Upper lobe of left lung (tissue), 6 donors: ENCODE measurements at regions not wholly inside any gene's neighbourhood (a gene's known extent, or its start where the extent isn't known, plus 50 kb on each side); places are given as distances from the start of the nearest gene placed in this dataset.

Source experiments
- ATAC-seq, 2 donors: fragments of 200-7000 bp; cut with Tn5 transposase; one replicate each; pipeline ENCODE4 v1.9.1; 2022; ENCODE audit warnings: mild to moderate bottlenecking in 2 of 2, moderate library complexity in 2 of 2; ENCODE audit not compliant: low FRiP score in 2 of 2
- DNase-seq, 2 donors: peaks; one replicate each; pipeline ENCODE4 v3.0.0-alpha.2; 2019 to 2020
- H3K27ac ChIP-seq, 4 donors: fragments of 200-600 bp; sonication (generic); one replicate each; pipeline ENCODE4 v1.5.1; 2016 to 2019
- H3K27me3 ChIP-seq, 4 donors: fragments of 200-600 bp; sonication (generic); one replicate each; pipeline ENCODE4 v1.5.1; 2017 to 2019
- H3K36me3 ChIP-seq, 4 donors: fragments of 200-600 bp; sonication (generic); one replicate each; pipeline ENCODE4 v1.5.1; 2016 to 2019
- H3K4me1 ChIP-seq, 4 donors: fragments of 200-600 bp; sonication (generic); one replicate each; pipeline ENCODE4 v1.5.1; 2018 to 2019
- H3K4me3 ChIP-seq, 4 donors: fragments of 200-600 bp; sonication (generic); one replicate each; pipeline ENCODE4 v1.5.1; 2017 to 2019; ENCODE audit warnings: mild to moderate bottlenecking in 2 of 4, moderate library complexity in 1 of 4
- H3K9me3 ChIP-seq, 4 donors: fragments of 200-600 bp; sonication (generic); one replicate each; pipeline ENCODE4 v1.5.1; 2018 to 2019
- EP300 ChIP-seq, 4 donors: sonication (generic); formaldehyde crosslinking; IDR thresholded peaks; one replicate each; pipeline ENCODE4 v1.5.1; 2017; ENCODE audit warnings: antibody characterized with exemption in 4 of 4, control low read depth in 2 of 4
- POLR2A ChIP-seq, 4 donors: fragments of 450-650 bp; IDR thresholded peaks; one replicate each; pipeline ENCODE4 v1.5.1; 2016 to 2017; ENCODE audit warnings: antibody characterized with exemption in 4 of 4, mild to moderate bottlenecking in 2 of 4
- POLR2AphosphoS5 ChIP-seq, 2 donors: sonication (generic); formaldehyde crosslinking; IDR thresholded peaks; one replicate each; pipeline ENCODE4 v1.5.1; 2017; ENCODE audit warnings: antibody characterized with exemption in 2 of 2
- WGBS, 2 donors: methylation state at CpG; one replicate each; pipeline ENCODE4 v1.1.5; 2017 to 2018; 5-methylcytosine and 5-hydroxymethylcytosine counted together
- TF ChIP-seq, protein P1 (sequence below), 6 experiments: fragments of 450-650 bp in 4 of 6; fragments of 200-600 bp in 2 of 6; sonication (generic) in 2 of 6; IDR thresholded peaks; one replicate each; pipeline ENCODE4 v1.5.1; 2016 to 2019; ENCODE audit warnings: antibody characterized with exemption in 6 of 6
- donor health status: DM: no; HTN: no; CAD: no; lungs with moderate emphysema.
- donor health status: DM: no; HTN: yes; CAD: no; lungs with severe emphysema.

DNA sequence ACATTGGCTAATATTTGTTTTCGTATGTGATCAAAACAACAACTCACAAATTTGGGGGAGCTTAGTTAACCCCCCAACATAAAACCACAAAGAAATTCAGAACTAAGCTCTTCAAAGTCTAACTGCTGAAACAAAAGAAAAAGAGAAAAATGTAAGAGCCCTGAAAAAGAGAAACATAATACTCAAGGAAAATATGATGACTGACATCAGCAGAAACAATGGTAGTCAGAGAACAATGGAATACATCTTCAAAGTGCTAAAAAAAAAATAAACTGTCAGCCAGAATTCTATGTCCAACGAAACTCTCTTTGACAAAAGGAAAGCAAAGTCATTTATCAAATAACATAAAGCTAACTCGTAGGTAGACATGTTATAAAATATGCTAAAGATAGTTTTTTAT lies 566.3 kb upstream of the GRAMD2B start:
- no peak overlapping the region for H3K27ac ChIP-seq
- H3K36me3 ChIP-seq = no peaks in the 10 kb centered on the region
- 45 to 66% methylated on average over 3 of the region's 3 CpGs for WGBS, 2 donors
- H3K4me1 ChIP-seq = no peaks in the 10 kb centered on the region
- H3K27me3 ChIP-seq = no peaks in the 10 kb centered on the region
- ATAC-seq (no peak), DNase-seq (no peak)
- TF ChIP-seq, protein P1, sequence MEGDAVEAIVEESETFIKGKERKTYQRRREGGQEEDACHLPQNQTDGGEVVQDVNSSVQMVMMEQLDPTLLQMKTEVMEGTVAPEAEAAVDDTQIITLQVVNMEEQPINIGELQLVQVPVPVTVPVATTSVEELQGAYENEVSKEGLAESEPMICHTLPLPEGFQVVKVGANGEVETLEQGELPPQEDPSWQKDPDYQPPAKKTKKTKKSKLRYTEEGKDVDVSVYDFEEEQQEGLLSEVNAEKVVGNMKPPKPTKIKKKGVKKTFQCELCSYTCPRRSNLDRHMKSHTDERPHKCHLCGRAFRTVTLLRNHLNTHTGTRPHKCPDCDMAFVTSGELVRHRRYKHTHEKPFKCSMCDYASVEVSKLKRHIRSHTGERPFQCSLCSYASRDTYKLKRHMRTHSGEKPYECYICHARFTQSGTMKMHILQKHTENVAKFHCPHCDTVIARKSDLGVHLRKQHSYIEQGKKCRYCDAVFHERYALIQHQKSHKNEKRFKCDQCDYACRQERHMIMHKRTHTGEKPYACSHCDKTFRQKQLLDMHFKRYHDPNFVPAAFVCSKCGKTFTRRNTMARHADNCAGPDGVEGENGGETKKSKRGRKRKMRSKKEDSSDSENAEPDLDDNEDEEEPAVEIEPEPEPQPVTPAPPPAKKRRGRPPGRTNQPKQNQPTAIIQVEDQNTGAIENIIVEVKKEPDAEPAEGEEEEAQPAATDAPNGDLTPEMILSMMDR (IDR thresholded peaks at IDR 0.05) = no peak
- TF ChIP-seq POLR2AphosphoS5 (IDR thresholded peaks at IDR 0.05) (no peak), POLR2A (IDR thresholded peaks at IDR 0.05) (no peak), EP300 (IDR thresholded peaks at IDR 0.05) (no peak)
- no peak overlapping the region for H3K4me3 ChIP-seq
- H3K9me3 ChIP-seq = peaks cover 0 to 3% (median 0%) of the 10 kb centered on the region in 4 donors

DNA sequence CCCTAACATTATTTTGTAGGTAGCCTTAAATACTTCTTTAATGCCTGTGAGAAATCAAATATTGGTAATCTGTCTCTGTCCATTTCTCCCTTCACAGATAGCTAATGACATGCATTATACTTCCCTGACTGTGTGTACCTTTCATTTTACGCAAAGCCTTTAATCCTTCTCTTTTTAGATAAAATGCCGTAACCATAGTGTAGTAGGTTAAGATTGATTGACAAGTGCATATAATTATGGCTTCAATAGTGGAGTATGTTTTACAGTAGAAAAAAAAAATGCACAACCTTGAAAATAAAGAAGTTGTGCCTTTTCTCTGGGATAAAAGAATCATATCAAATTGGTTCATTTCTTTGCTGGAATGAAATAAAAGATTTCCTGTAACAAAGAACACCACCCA lies 559.6 kb upstream of the GRAMD2B start:
- no peaks in the 10 kb centered on the region for H3K36me3 ChIP-seq
- no peak for TF ChIP-seq POLR2AphosphoS5 (IDR thresholded peaks at IDR 0.05)
- no peaks in the 10 kb centered on the region for H3K4me1 ChIP-seq
- DNase-seq (no peak), ATAC-seq (no peak)
- 95 to 98% methylated on average over 2 of the region's 2 CpGs for WGBS, 2 donors
- H3K4me3 ChIP-seq = no peak overlapping the region
- H3K27ac ChIP-seq = no peak overlapping the region
- no peaks in the 10 kb centered on the region for H3K9me3 ChIP-seq
- H3K27me3 ChIP-seq = no peaks in the 10 kb centered on the region

GRCh38 chr5:125865166-125865815 lies 557.9 kb upstream of the GRAMD2B start:
- DNase-seq (no peak), ATAC-seq (no peak)
- Histone ChIP-seq H3K27ac (no peak overlapping the region), H3K4me3 (no peak overlapping the region), H3K36me3 (no peaks in the 10 kb centered on the region), H3K27me3 (no peaks in the 10 kb centered on the region), H3K4me1 (no peaks in the 10 kb centered on the region), H3K9me3 (no peaks in the 10 kb centered on the region)
- WGBS, 2 donors = 34 to 67% methylated on average over 4 of the region's 4 CpGs
- TF ChIP-seq, protein P1 (IDR thresholded peaks at IDR 0.05) = no peak
- TF ChIP-seq POLR2AphosphoS5 (IDR thresholded peaks at IDR 0.05) (no peak), POLR2A (IDR thresholded peaks at IDR 0.05) (no peak), EP300 (IDR thresholded peaks at IDR 0.05) (no peak)

DNA sequence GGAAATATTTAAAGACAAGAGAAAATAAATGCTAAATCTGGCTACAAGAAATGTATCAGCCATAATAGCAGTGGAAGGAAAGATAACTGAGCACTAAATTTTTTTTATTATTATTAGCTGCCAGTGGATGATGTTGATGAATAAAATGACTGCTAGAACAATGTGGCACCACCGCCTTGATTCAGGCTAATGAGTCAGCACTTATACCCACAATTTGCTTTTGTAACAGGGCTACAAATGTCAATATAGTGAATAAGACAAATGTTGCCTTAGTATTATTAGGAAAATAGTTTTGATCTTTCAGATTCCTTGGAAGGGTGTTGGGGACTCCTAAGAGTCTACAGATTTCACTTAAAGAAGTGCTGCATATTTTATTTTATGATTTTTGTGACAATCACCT lies 555.2 kb upstream of the GRAMD2B start:
- Histone ChIP-seq H3K9me3 (no peaks in the 10 kb centered on the region), H3K27me3 (no peaks in the 10 kb centered on the region), H3K36me3 (no peaks in the 10 kb centered on the region), H3K4me3 (no peak overlapping the region), H3K4me1 (no peaks in the 10 kb centered on the region), H3K27ac (no peak overlapping the region)
- DNase-seq (no peak), ATAC-seq (no peak)
- WGBS, 2 donors = 77 to 88% methylated on average over 1 of the region's 1 CpG
- TF ChIP-seq EP300 (IDR thresholded peaks at IDR 0.05) = no peak
- TF ChIP-seq, protein P1 (IDR thresholded peaks at IDR 0.05) = no peak
- TF ChIP-seq POLR2AphosphoS5 (IDR thresholded peaks at IDR 0.05) = no peak
- TF ChIP-seq POLR2A (IDR thresholded peaks at IDR 0.05) = no peak

- ATAC-seq = no peak
- no peak for DNase-seq
These were observed 553.0 kb upstream of the GRAMD2B start for GRCh38 chr5:125870256-125870655.

More at GRCh38 chr5:125870256-125870655, 553.0 kb upstream of the GRAMD2B start:
- 46 to 65% methylated on average over 2 of the region's 2 CpGs for WGBS, 2 donors
- H3K9me3 ChIP-seq = no peaks in the 10 kb centered on the region
- no peak overlapping the region for H3K4me3 ChIP-seq
- no peaks in the 10 kb centered on the region for H3K4me1 ChIP-seq
- H3K27ac ChIP-seq = no peak overlapping the region
- no peaks in the 10 kb centered on the region for H3K27me3 ChIP-seq
- H3K36me3 ChIP-seq = no peaks in the 10 kb centered on the region
- TF ChIP-seq EP300 (IDR thresholded peaks at IDR 0.05) (no peak), POLR2AphosphoS5 (IDR thresholded peaks at IDR 0.05) (no peak), POLR2A (IDR thresholded peaks at IDR 0.05) (no peak)
- TF ChIP-seq, protein P1 (IDR thresholded peaks at IDR 0.05) = no peak
